ENCODE measurements at regions not wholly inside any gene's neighbourhood (a gene's known extent, or its start where the extent isn't known, plus 50 kb on each side); places are given as distances from the start of the nearest gene placed in this dataset.
"Not testable (repeated sequence)": the region's sequence is repeated elsewhere in the genome, so short reads cannot be mapped to it uniquely, and the experiment has no call there.

DNA sequence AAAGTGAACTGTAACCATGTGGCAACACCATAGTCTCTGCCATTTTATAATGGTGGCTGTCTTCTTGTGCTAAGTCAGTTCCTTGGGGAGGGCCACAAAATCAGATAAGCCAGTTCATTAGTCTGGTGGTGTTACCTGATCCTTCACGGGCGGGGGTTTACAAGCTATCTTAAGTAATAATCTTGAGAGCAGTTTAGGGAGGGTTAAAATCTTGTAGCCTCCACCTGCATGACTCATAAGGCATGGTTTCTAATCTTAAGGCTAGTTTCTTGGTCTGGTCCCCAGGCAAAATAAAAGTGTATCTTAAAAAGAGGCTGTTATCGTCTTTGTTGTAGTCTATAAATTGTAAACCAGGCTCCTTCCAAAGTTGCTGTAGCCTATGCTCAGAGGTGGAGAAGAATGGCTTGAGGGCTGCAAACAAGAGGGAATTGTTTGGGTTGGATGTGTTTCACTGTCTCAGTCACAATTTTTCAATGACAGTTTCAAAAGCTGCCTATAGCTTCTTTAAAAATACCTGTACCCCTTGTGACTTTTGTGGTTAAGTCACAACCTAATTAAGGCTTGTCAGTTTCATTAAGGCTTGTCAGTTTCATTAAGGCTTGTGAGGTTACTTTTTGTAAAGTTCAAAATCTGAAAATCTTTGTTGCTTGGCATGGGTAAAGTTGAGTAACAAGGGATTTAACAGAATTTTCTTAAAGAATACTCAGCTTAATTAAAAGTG, 135.7 kb downstream of the RPS4Y2 start:
- DNase-seq, result no peak

DNA sequence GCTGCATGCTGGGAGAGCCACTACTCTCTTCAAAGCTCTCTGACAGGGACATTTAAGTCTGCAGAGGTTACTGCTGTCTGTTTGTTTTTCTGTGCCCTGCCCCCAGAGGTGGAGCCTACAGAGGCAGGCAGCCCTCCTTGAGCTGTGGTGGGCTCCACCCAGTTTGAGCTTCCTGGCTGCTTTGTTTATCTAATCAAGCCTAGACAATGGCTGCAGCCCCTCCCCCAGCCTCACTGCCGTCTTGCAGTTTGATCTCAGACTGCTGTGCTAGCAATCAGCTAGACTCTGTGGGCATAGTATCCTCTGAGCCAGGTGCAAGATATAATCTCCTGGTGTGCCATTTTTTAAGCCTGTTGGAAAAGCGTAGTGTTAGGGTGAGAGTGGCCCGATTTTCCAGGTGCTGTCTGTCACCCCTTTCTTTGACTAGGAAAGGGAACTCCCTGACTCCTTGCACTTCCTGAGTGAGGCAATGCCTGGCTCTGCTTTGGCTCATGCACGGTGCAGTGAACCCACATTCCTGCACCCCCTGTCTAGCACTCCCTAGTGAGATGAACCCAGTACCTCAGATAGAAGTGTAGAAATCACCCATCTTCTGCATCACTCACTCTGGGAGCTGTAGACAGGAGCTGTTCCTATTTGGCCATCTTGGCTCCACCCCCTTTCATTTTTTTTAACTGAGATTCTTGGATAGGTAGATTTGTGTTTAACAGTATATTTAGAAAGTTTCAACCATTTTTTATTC, 169.6 kb downstream of the RPS4Y2 start:
- DNase-seq, result not testable (repeated sequence)

DNA sequence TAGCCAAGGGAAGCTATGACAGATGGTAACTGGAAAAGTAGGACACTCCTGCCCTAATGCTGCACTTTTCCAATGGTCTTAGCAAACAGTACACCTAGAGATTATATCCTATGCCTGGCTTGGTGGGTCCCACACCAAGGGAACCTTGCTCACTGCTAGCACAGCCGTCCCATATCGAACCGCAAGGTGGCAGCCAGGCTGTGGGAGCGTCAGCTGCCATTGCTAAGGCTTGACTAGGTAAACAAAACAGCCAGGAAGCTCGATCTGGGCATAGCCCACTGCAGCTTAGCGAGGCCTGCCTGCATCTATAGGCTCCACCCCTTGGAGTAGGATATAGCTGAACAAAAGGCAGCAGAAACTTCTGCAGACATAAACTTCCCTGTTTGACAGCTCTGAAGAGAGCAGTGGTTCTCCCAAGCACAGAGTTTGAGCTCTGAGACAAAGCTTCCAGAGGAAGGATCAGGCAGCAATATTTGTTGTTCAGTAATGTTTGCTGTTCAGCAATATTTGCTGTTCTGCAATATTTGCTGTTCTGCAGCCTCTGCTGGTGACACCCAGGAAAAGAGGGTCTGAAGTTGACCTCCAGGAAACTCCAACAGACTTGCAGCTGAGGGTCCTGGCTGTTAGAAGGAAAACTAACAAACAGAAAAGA, 173.9 kb downstream of the RPS4Y2 start:
- no peak for DNase-seq

DNA sequence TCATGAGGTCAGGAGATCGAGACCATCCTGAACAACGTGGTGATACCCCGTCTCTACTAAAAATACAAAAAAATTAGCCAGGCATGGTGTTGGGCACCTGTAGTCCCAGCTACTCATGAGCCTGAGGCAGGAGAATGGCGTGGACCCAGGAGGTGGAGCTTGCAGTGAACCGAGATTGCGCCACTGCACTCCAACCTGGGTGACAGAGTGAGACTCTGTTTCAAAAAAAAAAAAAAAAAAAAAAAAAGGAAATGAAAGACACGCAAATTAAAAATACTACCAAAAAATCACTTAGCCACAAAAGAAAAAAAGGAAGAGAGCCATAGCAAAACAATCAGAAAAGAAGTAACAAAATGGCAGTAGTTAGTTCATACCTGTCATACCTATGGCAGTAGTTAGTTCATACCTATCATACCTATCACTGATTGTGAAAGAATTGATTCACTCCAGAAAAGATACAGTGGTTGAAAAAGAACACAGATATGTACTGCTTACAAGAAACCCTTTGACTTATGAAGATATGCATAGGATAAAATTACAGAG, 180.9 kb downstream of the RPS4Y2 start:
- DNase-seq, result not testable (repeated sequence)

DNA sequence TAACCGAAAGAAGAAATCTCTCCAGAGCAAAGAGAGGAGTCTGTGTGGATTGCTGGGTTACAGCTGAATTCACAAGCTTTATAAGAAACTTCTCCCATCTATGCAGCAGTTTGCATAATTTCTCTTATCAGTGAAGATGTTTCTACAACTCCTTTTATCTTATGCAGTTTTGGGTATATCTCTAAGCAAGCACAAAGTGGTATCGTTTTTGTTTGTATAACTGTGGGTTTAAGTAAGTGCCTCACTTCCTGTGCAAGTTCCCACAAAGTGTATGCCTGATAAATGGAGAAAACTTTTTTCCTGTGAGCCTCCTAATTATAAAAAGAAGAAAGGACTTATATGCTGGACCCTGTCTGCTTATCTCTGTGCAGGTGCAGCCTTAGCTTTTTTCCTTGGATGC, 205.6 kb downstream of the RPS4Y2 start:
- DNase-seq, result no peak

DNA sequence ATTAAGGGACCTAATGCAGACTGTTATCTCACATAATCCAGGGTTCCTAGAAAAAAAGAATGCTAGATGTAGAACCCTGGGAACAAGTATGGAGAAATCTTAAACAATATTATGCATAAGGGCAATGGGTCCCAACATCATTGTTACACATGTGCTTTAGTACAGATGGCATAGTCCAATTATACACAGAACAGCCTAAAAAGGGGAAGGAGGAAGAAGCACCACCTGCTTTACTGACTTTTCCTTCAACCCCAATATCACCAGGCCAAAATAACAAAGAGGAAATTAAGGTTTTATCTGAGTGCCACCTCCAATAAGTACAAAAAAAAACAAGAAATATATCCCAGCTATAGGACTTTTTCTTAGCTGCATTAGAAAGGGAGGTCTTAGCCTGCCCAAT, 211.9 kb downstream of the RPS4Y2 start:
- no peak for DNase-seq

DNA sequence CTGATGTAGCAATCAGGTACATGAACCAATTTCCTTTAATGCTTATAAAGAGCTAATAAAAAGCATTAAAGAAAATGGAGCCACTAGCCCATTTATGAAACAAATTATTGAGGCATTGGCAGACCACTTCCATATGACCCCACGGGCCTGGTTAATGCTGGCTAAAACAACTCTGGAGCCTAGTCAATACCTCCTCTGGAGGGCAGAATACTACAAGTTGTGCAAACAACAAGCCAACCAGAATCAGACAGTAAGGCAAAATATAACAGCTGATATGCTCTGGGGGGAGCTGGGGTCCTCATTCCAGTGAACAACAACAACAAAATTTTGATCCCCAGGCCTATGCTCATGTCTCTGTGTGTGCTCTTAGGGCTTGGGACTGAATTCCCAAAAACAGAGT, 212.3 kb downstream of the RPS4Y2 start:
- no peak for DNase-seq

DNA sequence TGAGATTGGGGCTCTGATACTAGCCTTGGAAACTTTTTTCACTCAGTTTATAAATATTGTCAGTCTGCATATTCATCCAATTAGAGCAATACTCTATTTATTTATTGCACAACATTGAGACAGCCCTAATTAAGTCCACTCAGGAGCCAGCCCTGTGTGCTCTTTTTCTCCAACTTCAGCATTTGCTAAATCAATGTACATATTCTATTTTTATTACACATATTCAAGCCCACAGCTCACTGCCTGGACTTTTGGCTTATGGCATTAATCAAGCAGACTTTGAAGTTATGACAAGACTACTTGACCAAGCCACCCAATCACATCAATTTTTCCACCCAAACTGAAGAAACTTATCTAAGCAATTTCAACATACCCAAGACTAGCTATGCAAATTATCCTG, 215.5 kb downstream of the RPS4Y2 start:
- DNase-seq, result no peak

DNA sequence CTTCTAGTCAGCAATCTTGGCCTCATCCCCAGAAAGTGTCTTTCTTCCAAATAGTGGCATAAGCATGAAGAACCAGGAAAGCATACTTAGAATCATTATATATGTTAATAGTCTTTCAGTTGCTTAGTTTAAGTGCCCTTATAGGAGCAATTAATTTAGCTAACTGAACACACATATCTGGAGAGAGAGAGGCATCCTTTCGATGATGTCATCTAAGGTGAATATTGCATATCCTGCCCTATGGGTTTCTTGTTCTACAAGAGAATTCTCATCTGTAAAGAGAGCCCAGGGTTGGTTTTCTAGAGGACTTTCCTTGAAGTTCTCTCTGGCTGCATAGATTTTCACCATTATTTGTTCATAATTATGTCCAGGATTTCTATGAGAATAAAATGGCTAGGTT, 230.1 kb downstream of the RPS4Y2 start:
- DNase-seq, result no peak

DNA sequence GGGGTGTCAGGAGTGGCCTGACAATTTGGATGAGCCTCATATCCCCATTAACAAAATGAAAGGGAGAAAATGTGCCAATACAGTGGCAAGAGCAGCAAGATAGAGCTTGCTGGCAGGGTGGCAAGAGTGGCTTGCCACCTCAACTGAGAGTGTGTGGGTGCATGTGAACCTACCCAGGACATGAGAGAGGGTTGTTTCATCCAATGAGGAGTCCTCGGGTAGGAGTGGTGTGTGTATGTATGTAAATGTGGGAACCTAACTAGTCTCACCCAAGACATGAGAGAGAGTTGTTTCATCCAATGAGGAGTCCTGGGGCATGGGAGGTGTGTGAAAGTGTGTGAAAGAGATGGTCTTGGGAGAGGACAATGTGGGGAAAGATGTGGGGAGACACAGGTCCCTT, 234.2 kb downstream of the RPS4Y2 start:
- DNase-seq, result no peak

DNA sequence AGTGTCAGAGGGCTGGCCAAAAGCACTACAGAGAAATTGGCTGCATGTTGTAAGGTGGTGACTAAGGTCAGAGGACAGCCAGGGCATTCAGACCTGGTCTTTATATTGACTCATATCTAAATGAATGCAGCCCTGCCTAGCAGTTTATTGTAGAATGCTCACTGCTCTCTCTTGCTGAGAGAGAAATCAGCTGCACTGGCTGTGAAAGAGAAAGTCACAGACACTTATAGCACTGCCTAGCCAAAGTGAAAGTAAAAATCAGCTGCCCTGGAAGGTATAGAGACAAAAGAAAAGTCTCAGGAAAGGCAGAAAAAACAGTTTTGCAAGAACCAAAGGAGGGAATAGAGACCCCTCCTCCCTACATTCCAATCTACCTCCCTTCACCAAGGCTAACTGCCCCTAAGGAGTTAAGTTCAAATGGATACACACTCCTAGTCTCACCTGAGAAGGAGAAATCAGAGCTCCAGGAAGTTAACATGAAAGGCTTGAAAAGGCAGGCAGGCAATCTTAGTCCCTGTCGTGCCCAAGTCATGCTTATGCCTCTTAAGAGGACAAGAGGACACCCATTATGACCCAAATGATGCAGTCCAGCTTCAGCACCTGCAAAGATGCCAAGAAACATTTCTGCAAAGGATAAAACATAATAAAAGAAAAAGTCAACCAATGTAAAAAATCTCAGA, 235.1 kb downstream of the RPS4Y2 start:
- no peak for DNase-seq

DNA sequence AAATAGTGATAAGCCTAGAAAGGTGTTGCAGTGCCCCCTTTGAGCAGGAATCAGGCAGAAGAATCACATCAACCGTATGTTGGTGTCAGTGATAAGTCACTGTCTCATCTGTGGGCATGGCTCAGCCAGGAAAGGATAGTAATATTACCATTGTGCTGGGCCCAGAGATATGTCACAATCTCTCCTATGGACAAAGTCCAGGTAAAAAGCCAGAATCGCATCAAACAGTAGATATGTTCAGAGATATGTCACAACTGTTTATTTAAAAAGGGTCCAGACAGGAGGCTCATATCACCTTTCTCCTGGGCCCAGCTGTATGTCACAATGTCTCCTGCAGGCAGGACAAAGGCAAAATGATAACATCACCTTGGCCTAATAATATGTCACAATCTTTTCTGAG, 241.4 kb downstream of the RPS4Y2 start:
- no peak for DNase-seq

DNA sequence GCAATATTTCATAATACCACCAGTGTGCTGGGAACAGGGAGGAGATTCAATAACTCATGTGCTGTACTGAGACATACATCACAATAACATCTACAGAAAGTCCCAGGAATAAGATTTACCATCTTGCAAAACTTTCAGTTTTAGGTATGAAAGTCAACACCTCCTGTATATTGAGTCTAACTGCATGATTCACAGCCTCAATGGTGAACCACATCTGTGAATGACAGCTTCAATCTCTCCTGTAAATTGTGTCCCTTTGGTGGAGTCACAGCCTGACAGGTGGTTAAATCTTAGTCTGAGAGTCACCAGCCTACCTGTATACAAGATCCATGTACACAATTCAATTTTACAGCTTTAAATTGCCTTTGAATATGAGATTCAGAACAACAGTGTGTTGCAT, 242.1 kb downstream of the RPS4Y2 start:
- no peak for DNase-seq

DNA sequence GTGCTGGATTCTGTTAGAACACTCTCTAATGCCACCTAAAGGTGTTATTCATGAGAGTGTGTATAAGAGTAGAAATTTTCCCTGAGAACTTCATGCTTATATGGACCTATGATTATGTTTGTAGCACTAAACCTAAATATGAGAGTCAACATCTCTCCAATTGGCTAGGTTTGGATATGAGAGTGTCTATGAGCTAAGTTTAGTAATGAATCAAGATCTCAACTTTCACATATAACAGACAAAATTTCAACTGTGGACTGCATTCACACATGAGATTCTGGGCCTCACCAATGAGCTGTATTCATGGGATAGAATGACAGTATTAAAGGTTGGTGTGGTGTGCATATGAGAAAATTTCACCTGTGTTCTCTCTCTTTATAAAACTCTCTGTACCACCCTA, 242.6 kb downstream of the RPS4Y2 start:
- DNase-seq, result no peak

DNA sequence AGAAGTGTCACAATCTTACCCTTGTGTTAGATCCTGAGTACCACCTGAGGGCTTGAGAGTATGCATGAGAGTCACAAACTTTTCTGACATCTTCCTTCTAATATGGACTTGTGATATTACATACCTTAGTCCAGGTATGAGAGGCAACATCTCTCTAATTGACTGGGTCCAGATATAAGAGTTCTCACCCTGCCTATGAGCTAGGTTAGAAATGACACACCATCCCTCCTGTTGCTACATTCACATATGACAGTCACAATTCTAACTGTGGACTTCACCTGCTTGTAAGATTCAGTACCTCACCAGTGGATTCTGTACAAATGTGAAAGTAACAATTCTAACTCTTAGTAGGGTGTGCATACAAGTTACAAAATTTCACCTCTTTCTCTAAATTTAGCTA, 245.2 kb downstream of the RPS4Y2 start:
- no peak for DNase-seq

DNA sequence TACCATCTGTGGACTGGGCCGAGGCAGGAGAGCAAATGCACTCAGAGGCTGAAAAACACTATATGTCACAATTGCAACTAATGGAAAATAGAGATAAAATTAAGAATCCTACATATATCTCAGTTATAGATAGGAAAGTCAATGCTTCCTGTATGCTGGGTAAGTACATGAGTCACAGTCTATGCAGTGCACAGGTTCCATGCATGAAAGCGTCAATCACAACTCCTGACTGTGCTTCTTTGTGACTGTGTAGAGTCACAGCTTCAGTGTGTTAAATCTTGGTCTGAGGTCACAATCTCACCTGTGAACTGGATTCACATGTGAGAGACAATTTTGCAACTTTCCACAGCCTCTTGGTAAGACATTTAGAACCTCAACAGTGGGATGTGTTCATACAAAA, 247.2 kb downstream of the RPS4Y2 start:
- DNase-seq, result no peak

DNA sequence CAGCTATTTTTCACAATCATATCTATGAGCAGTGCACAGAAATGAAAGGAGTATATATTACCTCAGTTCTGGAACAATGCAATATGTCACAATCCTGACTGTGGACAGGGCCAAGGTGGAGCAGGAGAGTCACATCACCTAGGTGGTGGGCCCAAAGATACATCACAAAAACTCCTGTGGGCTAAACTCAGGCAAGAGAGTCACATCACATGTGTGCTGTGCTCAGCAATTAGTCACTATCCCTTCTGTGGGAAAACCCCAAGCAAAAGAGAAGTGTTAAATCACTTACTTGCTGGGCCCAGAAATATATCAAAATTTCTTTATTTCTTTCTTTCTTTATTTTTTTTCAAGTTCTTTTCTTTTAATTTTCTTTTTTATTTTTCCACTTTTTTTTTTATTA, 249.6 kb downstream of the RPS4Y2 start:
- no peak for DNase-seq

DNA sequence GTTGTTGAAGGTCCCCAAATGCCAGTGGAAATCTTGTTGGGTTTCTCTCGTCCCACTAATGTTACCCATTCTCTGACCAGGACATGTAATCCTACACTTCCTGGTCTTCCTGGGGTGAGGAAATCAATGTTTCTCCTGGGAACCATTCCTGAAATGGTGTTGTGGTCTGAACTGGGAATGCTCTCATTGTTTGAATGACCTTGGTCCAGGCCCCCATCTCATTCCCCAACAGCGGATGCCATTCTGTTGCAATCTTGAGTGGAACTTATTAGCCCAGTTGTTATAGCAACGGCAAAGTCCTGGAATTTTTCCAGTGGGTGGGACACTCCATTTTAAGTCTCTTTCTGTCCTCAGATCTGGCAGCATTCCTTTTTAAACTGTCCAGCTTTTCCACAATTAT, 265.9 kb downstream of the RPS4Y2 start:
- peak; percentile 0 for DNase-seq

DNA sequence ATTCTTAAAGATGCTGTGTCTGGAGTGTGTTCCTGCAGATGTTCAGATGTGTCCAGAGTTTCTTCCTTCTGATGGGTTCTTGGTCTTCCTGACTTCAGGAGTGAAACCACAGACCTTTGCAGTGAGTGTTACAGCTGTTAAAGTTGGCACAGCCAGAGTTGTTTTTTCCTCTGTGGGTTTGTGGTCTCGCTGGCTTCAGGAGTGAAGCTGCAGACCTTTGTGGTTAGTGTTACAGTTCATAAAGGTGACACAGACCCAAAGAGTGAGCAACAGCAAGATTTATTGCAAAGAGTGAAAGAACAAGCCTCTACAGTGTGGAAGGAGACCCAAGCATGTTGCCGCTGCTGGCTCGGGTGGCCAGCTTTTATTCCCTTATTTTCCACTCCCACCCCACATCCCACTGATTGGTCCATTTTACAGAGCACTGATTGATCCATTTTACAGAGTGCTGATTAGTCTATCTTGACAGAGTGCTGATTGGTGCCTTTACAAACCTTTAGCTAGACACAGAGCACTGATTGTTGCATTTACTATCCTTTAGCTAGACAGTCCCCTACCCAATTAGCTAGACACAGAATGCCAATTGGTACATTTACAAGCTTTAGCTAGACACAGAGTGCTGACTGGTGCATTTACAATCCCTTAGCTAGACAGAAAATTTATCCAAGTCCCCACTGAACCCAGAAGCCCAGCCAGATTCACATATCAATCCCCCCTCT, 266.6 kb downstream of the RPS4Y2 start:
- DNase-seq, result no peak

DNA sequence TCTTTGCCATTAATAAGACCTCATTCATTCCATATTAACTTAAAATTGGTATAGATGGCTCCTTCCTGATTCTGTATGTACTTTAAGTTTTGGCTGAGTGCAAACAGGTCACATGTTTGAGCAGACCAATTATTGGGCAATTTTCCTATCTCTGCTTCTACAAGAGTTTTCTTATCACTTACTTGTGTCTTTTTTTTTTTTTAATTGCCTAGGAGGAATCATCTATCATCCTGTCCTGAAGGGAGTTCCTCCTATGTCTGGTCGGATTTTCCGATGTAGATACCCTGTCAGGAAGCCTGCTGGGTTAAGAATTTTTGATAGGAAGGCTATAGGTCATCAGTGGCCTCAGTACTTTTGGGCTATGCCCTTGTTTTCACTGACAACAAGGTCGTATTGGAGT, 268.0 kb downstream of the RPS4Y2 start:
- no peak for DNase-seq

DNA sequence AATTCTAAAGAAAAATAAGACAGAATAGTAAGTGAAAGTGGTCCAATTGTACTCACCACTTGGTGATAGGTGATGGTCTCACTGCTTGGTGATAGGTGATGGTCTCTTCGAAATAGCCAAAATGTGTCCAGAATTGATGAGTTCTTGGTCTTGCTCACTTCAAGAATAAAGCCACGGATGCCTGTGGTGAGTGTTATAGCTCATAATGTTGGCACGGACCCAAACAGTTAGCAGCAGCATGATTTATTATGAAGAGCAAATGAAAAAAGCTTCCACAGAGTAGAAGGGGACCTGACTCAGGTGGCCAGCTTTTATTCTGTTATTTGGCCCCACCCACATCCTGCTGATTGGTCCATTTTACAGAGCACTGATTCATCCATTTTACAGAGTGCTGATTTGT, 272.6 kb downstream of the RPS4Y2 start:
- DNase-seq, result no peak

DNA sequence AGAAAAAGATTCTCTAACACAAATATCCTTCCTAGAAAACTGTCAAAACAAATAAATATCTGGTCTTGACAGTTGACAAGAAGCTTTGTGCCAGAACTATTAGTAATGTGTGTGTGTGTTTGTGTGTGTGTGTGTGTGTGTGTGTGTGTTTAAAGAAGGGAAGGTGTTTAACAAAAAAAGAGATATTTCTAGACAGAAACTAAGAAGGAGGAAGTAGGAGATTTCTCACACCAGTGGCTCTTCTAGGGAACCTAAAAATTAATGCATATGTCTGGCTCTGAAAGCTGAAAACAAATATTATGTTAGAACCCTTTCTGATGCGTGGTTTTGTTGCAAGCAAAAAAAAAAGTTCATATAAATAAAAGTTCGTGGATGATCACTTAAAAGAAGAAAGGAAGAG, 277.5 kb downstream of the RPS4Y2 start:
- no peak for DNase-seq

All from HCEC 1CT (cell line).